ENCODE measurements at regions not wholly inside any gene's neighbourhood (a gene's known extent, or its start where the extent isn't known, plus 50 kb on each side); places are given as distances from the start of the nearest gene placed in this dataset.
"Not testable (repeated sequence)": the region's sequence is repeated elsewhere in the genome, so short reads cannot be mapped to it uniquely, and the experiment has no call there.

DNA sequence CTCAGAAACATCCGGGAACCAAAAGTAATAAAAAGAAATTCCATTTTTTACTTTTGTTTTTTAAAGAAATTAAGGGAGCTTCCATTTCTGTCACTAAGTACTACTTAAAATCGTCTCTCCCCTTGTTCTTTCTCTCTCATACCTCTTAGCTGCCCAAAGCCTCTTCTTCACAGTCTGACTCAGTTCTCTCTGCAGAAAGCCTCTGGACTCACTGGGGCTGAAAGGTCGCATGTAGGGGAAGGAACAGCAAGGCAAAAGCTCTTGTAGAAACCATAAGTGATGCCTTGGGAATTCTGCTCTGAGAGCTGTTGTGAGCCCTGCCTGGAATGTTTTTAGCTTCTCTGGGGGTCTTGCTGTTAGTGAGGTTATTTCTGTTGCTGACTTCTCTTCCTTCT is 100.8 kb upstream of the RANBP3L start:
- DNase-seq (ENCODE audit: low spot score in 2 of 2): no peak
- H3K4me1 Mint-ChIP-seq: no peaks in the 10 kb centered on the region
- no peak for ATAC-seq
- H3K36me3 Mint-ChIP-seq: no peaks in the 10 kb centered on the region
- no peak overlapping the region for H3K4me3 Mint-ChIP-seq
- no peaks in the 10 kb centered on the region for H3K9me3 Mint-ChIP-seq
- H3K27ac Mint-ChIP-seq: no peak overlapping the region

DNA sequence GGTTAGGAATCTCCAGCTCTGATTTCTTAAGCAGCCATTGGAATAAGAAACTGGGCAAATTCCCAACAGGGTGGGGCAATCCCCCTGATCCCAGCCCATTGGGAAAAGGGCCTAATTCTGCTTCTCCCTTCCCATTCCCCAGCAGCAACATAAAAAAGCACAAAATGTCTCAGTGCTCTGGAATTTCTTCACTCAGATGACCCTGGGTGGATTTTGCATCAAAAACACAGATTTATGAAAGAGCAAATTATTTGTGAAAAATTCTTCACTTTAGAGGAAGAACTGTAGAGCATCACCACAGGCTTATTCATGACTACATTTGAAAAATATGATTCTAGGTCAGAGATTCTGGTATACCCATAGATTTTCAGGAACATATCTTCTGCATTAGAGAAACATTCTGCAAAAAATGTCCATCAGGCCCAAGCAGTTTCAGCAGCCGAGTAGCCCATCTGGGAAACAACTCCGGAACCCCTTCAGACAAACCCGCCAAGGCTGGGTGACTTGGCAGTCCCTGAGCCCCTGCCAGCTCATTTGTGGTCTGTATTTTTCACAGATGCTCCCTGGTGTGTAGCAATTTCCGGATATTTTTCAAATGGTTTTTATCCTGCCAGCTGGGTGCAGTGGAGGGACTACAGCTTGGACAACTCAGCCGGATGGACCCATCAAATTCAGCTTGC is 102.1 kb upstream of the RANBP3L start:
- DNase-seq (ENCODE audit: low spot score in 2 of 2) (no peak), ATAC-seq (no peak)
- Mint-ChIP-seq H3K9me3 (no peaks in the 10 kb centered on the region), H3K27ac (no peak overlapping the region), H3K4me1 (no peaks in the 10 kb centered on the region), H3K4me3 (no peak overlapping the region), H3K36me3 (no peaks in the 10 kb centered on the region)

DNA sequence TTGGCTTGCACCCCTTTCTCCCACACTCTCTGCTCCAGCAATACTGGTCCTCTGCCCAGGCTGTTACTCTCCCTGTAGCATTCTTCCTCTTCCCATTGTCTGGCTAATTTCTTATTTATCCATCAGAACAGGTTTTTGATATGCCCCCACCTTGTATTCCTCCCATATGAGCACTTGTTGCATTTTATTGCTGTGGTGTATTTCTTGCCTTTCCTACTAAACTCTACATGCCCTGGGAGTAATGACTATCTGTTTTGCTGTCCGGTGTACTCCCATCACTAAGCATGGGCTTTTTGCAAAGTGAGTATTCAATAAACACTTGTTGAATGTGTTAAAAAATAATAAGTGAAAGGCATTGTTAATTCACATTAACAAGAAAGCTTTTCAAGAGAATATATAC is 104.3 kb upstream of the RANBP3L start:
- Mint-ChIP-seq H3K4me3 (no peak overlapping the region), H3K36me3 (no peaks in the 10 kb centered on the region), H3K4me1 (no peaks in the 10 kb centered on the region), H3K9me3 (no peaks in the 10 kb centered on the region), H3K27ac (no peak overlapping the region)
- ATAC-seq (no peak), DNase-seq (ENCODE audit: low spot score in 2 of 2) (no peak)

DNA sequence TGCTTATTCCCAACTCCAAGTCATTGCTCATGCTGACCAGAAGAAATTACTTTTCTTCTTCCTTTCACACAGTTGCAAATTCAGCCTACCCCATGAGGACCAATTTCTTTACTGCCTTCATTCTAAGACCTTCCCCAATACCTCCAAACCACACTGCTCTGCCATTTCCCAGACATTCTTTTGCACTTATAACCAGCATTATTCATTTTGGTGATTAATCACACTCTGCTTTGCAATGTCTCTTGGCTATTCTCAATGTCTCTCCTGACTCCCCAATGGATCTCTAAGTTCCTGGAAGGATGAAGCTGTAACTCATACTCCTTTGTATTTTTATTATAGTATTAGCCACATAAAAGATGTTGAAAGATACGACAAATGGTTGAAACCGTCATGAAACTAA is 105.7 kb upstream of the RANBP3L start:
- H3K36me3 Mint-ChIP-seq: no peaks in the 10 kb centered on the region
- ATAC-seq: no peak
- DNase-seq (ENCODE audit: low spot score in 2 of 2): no peak
- H3K27ac Mint-ChIP-seq: no peak overlapping the region
- no peak overlapping the region for H3K4me3 Mint-ChIP-seq
- H3K4me1 Mint-ChIP-seq: no peaks in the 10 kb centered on the region
- H3K9me3 Mint-ChIP-seq: no peaks in the 10 kb centered on the region

DNA sequence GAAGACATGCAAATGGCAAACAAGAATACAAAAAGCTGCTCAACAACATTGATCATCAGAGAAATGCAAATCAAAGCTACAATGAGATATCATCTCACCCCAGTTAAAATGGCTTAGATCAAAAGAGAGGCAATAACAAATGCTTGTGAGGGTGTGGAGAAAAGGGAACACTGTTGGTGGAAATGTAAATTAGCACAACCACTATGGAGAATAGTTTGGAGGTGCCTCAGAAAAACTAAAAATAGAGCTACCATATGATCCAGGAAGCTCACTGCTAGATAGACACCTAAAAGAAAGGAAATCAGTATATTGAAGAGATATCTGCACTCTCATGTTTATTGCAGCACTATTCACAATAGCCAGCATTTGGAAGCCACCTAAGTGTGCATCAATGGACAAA is 108.0 kb upstream of the RANBP3L start:
- not testable (repeated sequence) for H3K4me1 Mint-ChIP-seq; DNase-seq (ENCODE audit: low spot score in 2 of 2); ATAC-seq; H3K9me3 Mint-ChIP-seq; H3K4me3 Mint-ChIP-seq; H3K36me3 Mint-ChIP-seq; H3K27ac Mint-ChIP-seq

DNA sequence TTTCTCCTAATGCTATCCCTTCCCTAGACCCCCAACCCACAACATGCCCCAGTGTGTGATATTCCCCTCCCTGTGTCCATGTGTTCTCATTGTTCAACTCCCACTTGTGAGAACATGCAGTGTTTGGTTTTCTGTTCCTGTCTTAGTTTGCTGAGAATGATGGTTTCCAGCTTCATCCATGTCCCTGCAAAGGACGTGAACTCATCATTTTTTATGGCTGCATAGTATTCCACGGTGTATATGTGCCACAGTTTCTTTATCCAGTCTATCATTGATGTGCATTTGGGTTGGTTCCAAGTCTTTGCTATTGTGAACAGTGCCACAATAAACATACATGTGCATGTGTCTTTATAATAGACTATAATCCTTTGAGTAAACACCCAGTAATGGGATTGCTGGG is 109.0 kb upstream of the RANBP3L start:
- ATAC-seq; H3K9me3 Mint-ChIP-seq; H3K4me3 Mint-ChIP-seq; H3K4me1 Mint-ChIP-seq; DNase-seq (ENCODE audit: low spot score in 2 of 2); H3K27ac Mint-ChIP-seq; H3K36me3 Mint-ChIP-seq: not testable (repeated sequence)

DNA sequence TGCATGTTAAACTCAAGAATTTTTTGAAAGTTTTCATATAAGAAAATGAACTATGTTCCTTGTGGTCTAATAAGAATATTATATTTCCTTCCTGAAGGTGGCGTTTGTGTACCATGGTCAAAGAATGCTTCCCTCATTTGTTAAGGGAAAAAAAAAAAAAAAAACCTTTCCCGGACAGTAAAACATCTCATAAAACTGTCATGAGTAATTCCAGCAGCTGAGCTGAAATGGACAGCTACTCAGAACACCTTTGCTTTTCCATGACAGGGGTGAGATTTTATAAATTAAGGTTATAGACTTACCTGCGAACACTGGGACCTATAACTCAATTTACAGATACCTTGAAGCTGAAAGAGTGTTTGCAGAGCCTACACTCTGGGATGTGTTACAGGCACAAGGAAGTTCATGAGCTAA is 113.2 kb upstream of the RANBP3L start:
- no peaks in the 10 kb centered on the region for H3K9me3 Mint-ChIP-seq
- DNase-seq (ENCODE audit: low spot score in 2 of 2): no peak
- no peaks in the 10 kb centered on the region for H3K36me3 Mint-ChIP-seq
- H3K27ac Mint-ChIP-seq: no peak overlapping the region
- no peak overlapping the region for H3K4me3 Mint-ChIP-seq
- no peak for ATAC-seq
- H3K4me1 Mint-ChIP-seq: no peaks in the 10 kb centered on the region

DNA sequence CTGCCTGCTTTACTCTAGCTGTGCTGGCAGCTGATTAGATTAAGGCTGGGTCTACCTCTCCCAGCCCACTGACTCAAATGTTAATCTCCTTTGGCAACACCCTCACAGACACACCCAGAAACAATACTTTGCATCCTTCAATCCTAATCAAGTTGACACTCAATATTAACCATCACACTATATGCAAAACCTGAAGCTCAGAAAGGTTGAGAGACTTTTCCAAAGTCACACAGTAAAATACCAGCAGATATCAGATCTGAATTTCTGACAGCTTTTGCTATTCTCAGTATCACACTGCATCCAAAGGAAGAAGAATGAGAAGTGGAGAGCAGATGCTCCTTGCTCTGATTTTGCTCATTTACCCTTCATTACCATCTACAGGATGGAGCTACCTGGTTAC is 114.9 kb upstream of the RANBP3L start:
- H3K4me1 Mint-ChIP-seq: no peaks in the 10 kb centered on the region
- H3K36me3 Mint-ChIP-seq: no peaks in the 10 kb centered on the region
- DNase-seq (ENCODE audit: low spot score in 2 of 2) (no peak), ATAC-seq (no peak)
- no peaks in the 10 kb centered on the region for H3K9me3 Mint-ChIP-seq
- H3K4me3 Mint-ChIP-seq: no peak overlapping the region
- H3K27ac Mint-ChIP-seq: no peak overlapping the region

DNA sequence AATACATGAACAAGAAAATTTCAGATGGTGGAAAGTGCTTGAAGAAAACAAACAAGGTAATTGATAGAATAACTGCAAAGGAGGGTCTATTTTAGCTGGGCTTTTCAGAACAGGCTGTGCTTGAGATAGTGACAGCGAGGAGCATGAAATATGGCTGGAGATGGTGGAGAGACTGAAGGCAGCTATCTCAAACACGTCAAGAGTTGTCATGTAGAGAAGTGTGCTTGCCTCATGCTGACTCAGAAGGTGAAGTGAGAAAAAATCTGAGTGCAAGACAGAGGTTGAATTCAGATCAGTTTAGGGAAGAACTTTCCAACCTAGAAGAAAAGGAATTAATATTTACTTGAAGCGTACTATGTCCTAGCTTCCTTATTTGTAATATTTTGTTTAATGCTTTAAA is 115.5 kb upstream of the RANBP3L start:
- H3K4me1 Mint-ChIP-seq: no peaks in the 10 kb centered on the region
- no peaks in the 10 kb centered on the region for H3K9me3 Mint-ChIP-seq
- DNase-seq (ENCODE audit: low spot score in 2 of 2): no peak
- H3K36me3 Mint-ChIP-seq: no peaks in the 10 kb centered on the region
- no peak overlapping the region for H3K4me3 Mint-ChIP-seq
- H3K27ac Mint-ChIP-seq: no peak overlapping the region
- ATAC-seq: no peak

DNA sequence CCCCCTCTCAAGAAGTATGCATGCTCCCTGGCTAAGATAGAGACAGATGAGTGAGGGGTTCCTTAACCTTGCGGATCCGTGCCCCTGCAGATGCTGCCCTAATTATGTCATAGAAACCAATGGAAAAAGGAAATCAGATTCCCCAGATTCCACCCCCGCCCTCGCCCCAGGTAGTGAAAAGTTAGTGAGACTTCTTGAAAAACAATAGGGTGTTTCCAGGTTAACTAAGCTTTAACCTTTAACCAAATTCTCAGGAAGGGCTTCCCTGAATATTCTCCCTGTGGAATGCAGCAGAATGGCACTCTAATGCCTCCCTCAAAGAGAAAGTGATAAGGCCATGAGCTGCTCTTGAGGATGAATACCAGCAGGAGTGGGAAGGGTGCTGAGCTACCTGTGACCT is 116.0 kb upstream of the RANBP3L start:
- H3K36me3 Mint-ChIP-seq: no peaks in the 10 kb centered on the region
- no peak for ATAC-seq
- no peaks in the 10 kb centered on the region for H3K4me1 Mint-ChIP-seq
- H3K9me3 Mint-ChIP-seq: no peaks in the 10 kb centered on the region
- DNase-seq (ENCODE audit: low spot score in 2 of 2): no peak
- H3K4me3 Mint-ChIP-seq: no peak overlapping the region
- no peak overlapping the region for H3K27ac Mint-ChIP-seq

DNA sequence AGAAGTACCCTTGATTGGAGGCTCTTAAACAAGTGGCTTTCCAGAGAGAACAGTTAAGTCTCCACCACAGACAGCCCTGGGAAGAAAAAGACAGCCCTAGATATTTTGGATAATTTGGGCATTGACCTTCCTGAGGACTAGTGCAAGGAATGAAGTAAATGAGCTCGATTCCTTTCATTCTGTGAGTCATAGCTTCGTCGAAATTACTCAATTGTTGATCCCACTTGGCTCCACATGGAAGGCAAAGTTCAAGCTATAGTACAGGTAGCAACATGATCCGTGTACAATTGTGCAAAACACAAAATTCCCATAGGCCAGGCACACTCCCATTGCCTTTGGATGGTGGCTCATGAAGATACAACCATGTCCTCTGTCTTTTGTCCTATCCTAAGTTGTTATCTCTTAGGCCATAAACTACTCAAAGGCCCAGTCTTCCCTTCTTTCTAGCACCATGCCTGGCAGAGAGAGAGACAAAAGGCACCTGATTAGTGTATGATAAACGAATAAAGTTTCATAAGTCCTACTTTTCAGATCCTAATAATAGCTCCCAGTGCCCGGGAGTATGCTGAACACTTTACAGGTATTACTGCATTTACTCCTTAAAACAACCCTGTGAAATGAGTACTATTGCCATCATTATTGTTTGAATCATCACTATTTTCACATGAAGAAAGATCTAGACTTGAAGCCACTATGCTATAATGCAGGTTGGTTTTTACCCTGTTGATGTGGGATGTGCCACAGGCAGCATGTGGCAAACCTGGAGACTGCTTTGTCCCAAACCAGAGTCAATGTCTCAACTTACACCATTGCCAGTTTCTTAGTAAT is 116.7 kb upstream of the RANBP3L start:
- H3K27ac Mint-ChIP-seq: no peak overlapping the region
- DNase-seq (ENCODE audit: low spot score in 2 of 2) (no peak), ATAC-seq (no peak)
- no peak overlapping the region for H3K4me3 Mint-ChIP-seq
- H3K4me1 Mint-ChIP-seq: no peaks in the 10 kb centered on the region
- no peaks in the 10 kb centered on the region for H3K36me3 Mint-ChIP-seq
- H3K9me3 Mint-ChIP-seq: no peaks in the 10 kb centered on the region

DNA sequence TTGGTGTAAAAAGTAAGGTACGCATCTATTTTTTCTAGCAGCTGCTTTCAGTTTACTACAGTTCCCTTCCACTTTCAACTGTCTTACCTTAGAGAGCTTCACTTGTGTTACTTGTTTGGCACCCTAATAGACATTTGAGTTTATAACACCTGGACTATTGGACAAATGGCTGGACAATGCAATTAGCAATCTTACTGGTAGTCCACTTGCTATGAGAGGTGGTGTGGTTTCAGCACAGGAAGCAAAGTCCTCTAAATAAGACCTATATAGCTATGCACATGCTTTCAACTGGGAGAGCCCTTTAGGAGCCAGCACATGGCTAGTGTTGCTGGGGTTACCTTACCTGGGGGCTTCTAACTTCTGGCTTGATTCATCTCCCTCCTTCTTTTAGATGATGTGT is 119.6 kb upstream of the RANBP3L start:
- no peak overlapping the region for H3K27ac Mint-ChIP-seq
- DNase-seq (ENCODE audit: low spot score in 2 of 2) (no peak), ATAC-seq (no peak)
- no peak overlapping the region for H3K4me3 Mint-ChIP-seq
- H3K4me1 Mint-ChIP-seq: no peaks in the 10 kb centered on the region
- no peaks in the 10 kb centered on the region for H3K36me3 Mint-ChIP-seq
- no peaks in the 10 kb centered on the region for H3K9me3 Mint-ChIP-seq

DNA sequence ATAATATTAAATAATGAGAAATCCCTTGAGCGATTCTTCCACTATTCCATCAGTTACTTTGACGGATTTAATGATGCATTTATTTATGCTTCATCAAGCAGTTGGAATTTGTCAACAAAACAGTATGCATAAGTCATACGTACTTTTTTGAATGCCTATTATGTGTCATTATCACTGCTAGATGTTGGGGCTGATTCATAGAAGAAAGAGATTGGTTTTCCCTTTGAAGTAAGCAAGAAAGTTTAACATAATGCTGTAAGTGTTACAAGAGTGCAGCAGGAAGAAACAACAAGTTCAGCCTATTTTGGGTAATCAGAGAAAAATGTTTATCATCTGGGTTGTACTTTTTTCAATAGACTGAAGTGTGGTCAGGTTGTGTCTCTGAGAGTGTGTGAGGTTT is 121.2 kb upstream of the RANBP3L start:
- H3K27ac Mint-ChIP-seq: no peak overlapping the region

DNA sequence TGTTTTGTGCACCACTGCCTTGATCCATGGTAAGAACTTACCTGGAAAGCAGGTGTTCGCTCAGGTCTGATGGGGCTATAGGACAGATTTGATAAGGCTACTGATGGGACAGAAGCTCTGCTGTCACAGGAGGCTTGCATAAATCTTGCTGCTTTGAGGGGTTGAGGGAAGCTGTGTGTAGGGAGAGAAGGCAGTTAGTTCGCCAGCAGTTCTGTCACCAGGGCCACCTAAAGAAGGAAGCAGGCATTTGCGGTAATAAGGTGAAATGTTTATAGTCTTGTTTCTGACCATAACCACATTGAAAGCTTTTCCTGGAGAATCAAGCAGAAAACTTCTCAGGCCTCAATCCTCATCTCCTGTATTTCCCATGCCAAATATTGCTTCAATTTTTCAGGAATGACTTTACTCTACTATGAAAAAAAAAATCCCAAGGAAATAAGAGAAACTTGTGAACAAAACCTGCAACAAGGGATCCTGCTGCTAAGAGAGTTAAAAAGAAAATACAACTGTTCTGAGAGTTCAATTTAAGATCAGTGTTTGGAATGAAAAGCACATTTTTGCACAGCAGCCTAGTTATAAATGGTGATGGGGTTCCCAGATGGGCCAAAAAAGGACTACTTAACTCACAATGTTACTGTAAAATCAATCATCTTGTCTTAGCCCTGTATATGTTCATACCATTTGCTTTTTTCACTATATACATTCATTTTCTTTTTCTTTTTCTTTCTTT is 122.0 kb upstream of the RANBP3L start:
- Mint-ChIP-seq H3K4me3 (no peak overlapping the region), H3K9me3 (no peaks in the 10 kb centered on the region), H3K4me1 (no peaks in the 10 kb centered on the region), H3K27ac (no peak overlapping the region), H3K36me3 (no peaks in the 10 kb centered on the region)
- ATAC-seq (no peak), DNase-seq (ENCODE audit: low spot score in 2 of 2) (no peak)

More for the DNA sequence above, 121.2 kb upstream of the RANBP3L start:
- Mint-ChIP-seq H3K4me1 (no peaks in the 10 kb centered on the region), H3K36me3 (no peaks in the 10 kb centered on the region), H3K4me3 (no peak overlapping the region), H3K9me3 (no peaks in the 10 kb centered on the region)
- DNase-seq (ENCODE audit: low spot score in 2 of 2) (no peak), ATAC-seq (no peak)

DNA sequence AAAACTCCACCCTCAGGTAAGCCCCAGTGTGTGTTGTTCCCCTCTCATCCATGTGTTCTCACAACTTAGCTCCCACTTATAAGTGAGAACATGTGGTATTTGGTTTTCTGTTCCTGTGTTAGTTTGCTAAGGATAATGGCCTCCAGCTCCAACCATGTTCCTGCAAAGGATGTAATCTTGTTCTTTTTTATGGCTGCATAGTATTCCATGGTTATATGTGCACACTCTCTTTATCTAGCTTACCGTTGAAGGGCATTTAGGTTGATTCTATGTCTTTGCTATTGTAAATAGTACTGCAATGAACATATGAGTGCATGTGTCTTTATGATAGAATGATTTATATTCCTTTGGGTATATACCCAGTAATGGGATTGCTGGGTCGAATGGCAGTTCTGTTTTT is 124.4 kb upstream of the RANBP3L start:
- not testable (repeated sequence) for DNase-seq (ENCODE audit: low spot score in 2 of 2); ATAC-seq; H3K27ac Mint-ChIP-seq; H3K4me1 Mint-ChIP-seq; H3K9me3 Mint-ChIP-seq; H3K4me3 Mint-ChIP-seq; H3K36me3 Mint-ChIP-seq

DNA sequence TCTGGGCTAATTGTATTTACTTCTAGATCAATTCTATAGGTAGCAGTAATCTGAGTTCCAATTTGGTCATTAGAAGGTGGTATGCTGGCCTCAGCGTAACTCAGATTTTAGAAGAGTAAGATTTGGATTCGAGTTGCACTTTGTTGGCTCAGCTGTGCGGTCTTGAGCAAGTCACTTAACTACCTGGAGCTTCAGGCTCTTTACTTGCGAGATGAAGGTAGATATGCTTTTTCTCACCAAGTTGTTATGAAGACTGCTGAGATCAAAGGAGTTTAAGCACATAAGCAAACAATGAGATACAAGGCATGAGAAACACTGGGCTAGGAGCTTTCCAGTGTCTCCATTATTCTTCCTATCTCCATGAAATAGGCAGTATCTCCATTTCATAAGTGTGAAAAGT is 133.8 kb upstream of the RANBP3L start:
- no peak for ATAC-seq
- no peak for DNase-seq (ENCODE audit: low spot score in 2 of 2)
- H3K36me3 Mint-ChIP-seq: no peaks in the 10 kb centered on the region
- H3K27ac Mint-ChIP-seq: no peak overlapping the region
- no peaks in the 10 kb centered on the region for H3K4me1 Mint-ChIP-seq
- H3K9me3 Mint-ChIP-seq: no peaks in the 10 kb centered on the region
- no peak overlapping the region for H3K4me3 Mint-ChIP-seq
